Activated T-cell treated with anti-CD3 and anti-CD28 coated beads, Interleukin-2, amount 50 U/mL, for 72 hours (primary cell): ENCODE measurements at regions not wholly inside any gene's neighbourhood (a gene's known extent, or its start where the extent isn't known, plus 50 kb on each side); places are given as distances from the start of the nearest gene placed in this dataset.

Source experiments
- ATAC-seq, 2 donors: fragments of 150-1000 bp; cut with Tn5 transposase; replicated peaks in 1 of 2; 2 replicates each; pipeline ENCODE4 v1.10.0; 2021; ENCODE audit warnings: moderate library complexity in 2 of 2, mild to moderate bottlenecking in 1 of 2
- DNase-seq, 2 donors: peaks; one replicate each; pipeline ENCODE4 v3.0.0; 2021 to 2022; ENCODE audit warnings: mixed read lengths in 1 of 2
- H3K27ac Mint-ChIP-seq: one replicate; pipeline ENCODE4 v1.8.0; 2022; ENCODE audit warnings: mild to moderate bottlenecking, moderate library complexity, mixed read lengths
- H3K27me3 Mint-ChIP-seq: one replicate; pipeline ENCODE4 v1.8.0; 2022; ENCODE audit warnings: low read depth, mixed read lengths
- H3K36me3 Mint-ChIP-seq, 2 donors: one replicate each; pipeline ENCODE4 v1.8.0; 2022; ENCODE audit warnings: mixed read lengths in 2 of 2, mild to moderate bottlenecking in 1 of 2; ENCODE audit not compliant: insufficient read depth in 2 of 2
- H3K4me1 Mint-ChIP-seq: one replicate; pipeline ENCODE4 v1.8.0; 2022; ENCODE audit warnings: low read depth, mixed read lengths
- H3K4me3 Mint-ChIP-seq, 2 donors: one replicate each; pipeline ENCODE4 v1.8.0; 2022; ENCODE audit warnings: mild to moderate bottlenecking in 2 of 2, mixed read lengths in 2 of 2, moderate library complexity in 2 of 2
- H3K9me3 Mint-ChIP-seq, 2 donors: one replicate each; pipeline ENCODE4 v1.8.0; 2022; ENCODE audit warnings: mixed read lengths in 2 of 2

GRCh38 chrX:10841579-10841978 lies 221.2 kb upstream of the MID1 start:
- DNase-seq = no peak

GRCh38 chrX:10842646-10843045 lies 222.3 kb upstream of the MID1 start:
- DNase-seq (no peak), ATAC-seq (no peak)
- Mint-ChIP-seq H3K27me3 (no peaks in the 10 kb centered on the region), H3K27ac (no peak overlapping the region), H3K4me1 (no peaks in the 10 kb centered on the region), H3K36me3 (no peaks in the 10 kb centered on the region), H3K9me3 (peaks cover 2% of the 10 kb centered on the region in 2 donors), H3K4me3 (no peak overlapping the region)

More at GRCh38 chrX:10841579-10841978, 221.2 kb upstream of the MID1 start:
- Mint-ChIP-seq H3K9me3 (peaks cover 2% of the 10 kb centered on the region in 2 donors), H3K4me3 (no peak overlapping the region), H3K36me3 (no peaks in the 10 kb centered on the region), H3K4me1 (no peaks in the 10 kb centered on the region), H3K27ac (no peak overlapping the region), H3K27me3 (no peaks in the 10 kb centered on the region)
- ATAC-seq = no peak

- Mint-ChIP-seq H3K36me3 (no peaks in the 10 kb centered on the region), H3K27ac (no peak overlapping the region), H3K27me3 (no peaks in the 10 kb centered on the region), H3K9me3 (peaks cover 0 to 2% of the 10 kb centered on the region in 2 donors), H3K4me1 (no peaks in the 10 kb centered on the region), H3K4me3 (no peak overlapping the region)
- DNase-seq = no peak
- no peak for ATAC-seq
Observed at GRCh38 chrX:10847333-10847732, 226.9 kb upstream of the MID1 start.

DNA sequence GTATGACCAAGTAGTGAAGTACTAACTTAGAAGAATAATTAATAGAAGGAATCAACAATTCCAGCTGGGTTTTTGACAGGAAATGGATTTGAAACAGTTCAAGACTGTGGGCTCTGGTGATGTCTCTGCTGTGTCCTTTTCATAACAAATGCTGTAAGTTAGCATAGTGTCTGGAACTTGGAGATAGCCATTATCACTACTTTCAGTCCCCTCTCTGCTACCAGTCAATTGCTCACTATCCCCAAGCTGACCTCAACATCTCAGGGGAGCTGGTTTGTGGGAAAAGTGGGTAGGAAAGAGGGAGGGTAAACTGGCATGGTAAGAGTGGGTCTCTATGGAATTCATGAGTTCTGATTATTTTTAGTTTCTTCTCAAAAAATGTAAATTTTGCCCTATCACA lies 231.4 kb upstream of the MID1 start:
- Mint-ChIP-seq H3K4me1 (no peaks in the 10 kb centered on the region), H3K27ac (no peak overlapping the region), H3K27me3 (no peaks in the 10 kb centered on the region), H3K9me3 (peaks cover 0 to 2% of the 10 kb centered on the region in 2 donors), H3K4me3 (no peak overlapping the region), H3K36me3 (no peaks in the 10 kb centered on the region)
- DNase-seq (no peak), ATAC-seq (no peak)

DNA sequence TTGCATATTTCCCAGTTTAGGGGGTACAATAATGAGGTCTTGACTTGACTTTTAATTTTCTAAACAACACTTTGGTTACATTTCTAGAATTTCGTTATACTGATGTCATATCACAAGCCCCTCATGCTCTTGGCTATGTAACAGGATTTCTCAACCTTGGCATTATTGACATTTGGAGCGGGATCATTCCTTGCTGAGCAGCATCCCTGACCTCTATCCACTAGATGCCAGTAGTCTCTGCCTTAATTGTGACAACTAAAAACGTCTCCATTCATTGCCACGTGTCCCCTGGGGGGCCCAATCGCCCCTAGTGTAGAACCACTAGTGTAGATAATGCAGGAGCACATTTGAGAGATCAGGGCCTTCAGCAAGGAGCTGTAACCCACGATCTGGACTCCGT lies 234.2 kb upstream of the MID1 start:
- H3K27ac Mint-ChIP-seq = no peak overlapping the region

GRCh38 chrX:10855845-10856244 lies 235.5 kb upstream of the MID1 start:
- H3K4me3 Mint-ChIP-seq = no peak overlapping the region
- H3K9me3 Mint-ChIP-seq = peaks cover under 1 to 2% of the 10 kb centered on the region in 2 donors
- no peaks in the 10 kb centered on the region for H3K36me3 Mint-ChIP-seq

More for the DNA sequence above, 234.2 kb upstream of the MID1 start:
- peaks cover 0 to 3% of the 10 kb centered on the region in 2 donors for H3K9me3 Mint-ChIP-seq
- ATAC-seq = no peak
- DNase-seq = no peak
- H3K4me1 Mint-ChIP-seq = no peaks in the 10 kb centered on the region
- H3K4me3 Mint-ChIP-seq = no peak overlapping the region
- H3K27me3 Mint-ChIP-seq = no peaks in the 10 kb centered on the region
- H3K36me3 Mint-ChIP-seq = no peaks in the 10 kb centered on the region

DNA sequence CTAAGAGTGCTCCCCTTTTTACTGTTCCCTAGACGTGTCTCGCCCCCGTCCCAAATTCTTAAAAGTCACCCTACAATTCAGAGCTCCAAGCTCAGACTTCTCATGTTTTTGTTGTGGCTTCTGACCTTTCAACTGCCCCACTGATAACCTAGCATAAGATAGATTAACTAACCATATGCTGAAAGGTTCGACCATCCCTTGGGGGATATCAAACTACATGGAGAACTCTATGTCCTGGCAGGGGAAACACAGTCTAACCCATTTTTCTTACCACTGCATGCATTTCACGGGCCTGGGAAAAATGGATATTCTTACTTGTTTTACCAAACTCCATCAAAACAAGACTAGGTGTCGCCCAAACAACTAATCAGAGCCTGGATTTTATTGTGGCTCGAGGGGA lies 236.4 kb upstream of the MID1 start:
- Mint-ChIP-seq H3K4me1 (no peaks in the 10 kb centered on the region), H3K27ac (no peak overlapping the region), H3K4me3 (no peak overlapping the region), H3K36me3 (no peaks in the 10 kb centered on the region), H3K27me3 (no peaks in the 10 kb centered on the region), H3K9me3 (peaks cover 1 to 2% of the 10 kb centered on the region in 2 donors)
- no peak for DNase-seq
- no peak for ATAC-seq

More at GRCh38 chrX:10855845-10856244, 235.5 kb upstream of the MID1 start:
- Mint-ChIP-seq H3K4me1 (no peaks in the 10 kb centered on the region), H3K27ac (no peak overlapping the region), H3K27me3 (no peaks in the 10 kb centered on the region)
- no peak for DNase-seq
- ATAC-seq = no peak

GRCh38 chrX:10859353-10859752 lies 239.0 kb upstream of the MID1 start:
- Mint-ChIP-seq H3K9me3 (peaks cover 1 to 2% of the 10 kb centered on the region in 2 donors), H3K27me3 (no peaks in the 10 kb centered on the region)
- DNase-seq = no peak

GRCh38 chrX:10875995-10876394 lies 235.1 kb upstream of the HCCS start:
- DNase-seq = no peak
- Mint-ChIP-seq H3K27me3 (peaks cover 5% of the 10 kb centered on the region), H3K4me1 (no peaks in the 10 kb centered on the region), H3K4me3 (no peak overlapping the region), H3K9me3 (peaks cover 0 to 8% of the 10 kb centered on the region in 2 donors), H3K27ac (no peak overlapping the region), H3K36me3 (no peaks in the 10 kb centered on the region)
- ATAC-seq = no peak

More at GRCh38 chrX:10859353-10859752, 239.0 kb upstream of the MID1 start:
- no peaks in the 10 kb centered on the region for H3K36me3 Mint-ChIP-seq
- no peak overlapping the region for H3K4me3 Mint-ChIP-seq
- no peaks in the 10 kb centered on the region for H3K4me1 Mint-ChIP-seq
- no peak for ATAC-seq
- H3K27ac Mint-ChIP-seq = no peak overlapping the region

DNA sequence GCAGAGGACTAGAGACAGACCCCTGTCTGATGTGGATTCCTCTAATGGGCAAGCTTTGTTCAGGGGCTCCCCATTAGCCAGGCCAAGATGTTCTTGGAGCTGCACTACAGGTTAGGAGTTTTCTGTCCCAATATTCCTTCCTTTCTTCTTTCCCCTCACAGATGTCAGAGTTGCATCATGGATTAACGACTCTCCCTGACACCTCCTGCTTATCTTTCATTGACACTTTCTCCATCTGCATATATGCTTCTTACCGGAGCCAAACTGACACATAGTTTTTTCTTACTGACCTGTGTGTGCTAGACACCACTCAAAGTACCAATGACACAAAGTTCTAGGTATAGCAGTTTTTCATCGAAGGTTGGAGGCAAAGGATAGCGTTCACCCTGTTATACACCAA lies 228.6 kb upstream of the HCCS start:
- no peak for ATAC-seq
- DNase-seq = no peak
- Mint-ChIP-seq H3K27me3 (no peaks in the 10 kb centered on the region), H3K9me3 (peaks cover 3 to 4% of the 10 kb centered on the region in 2 donors), H3K4me1 (no peaks in the 10 kb centered on the region), H3K36me3 (no peaks in the 10 kb centered on the region), H3K4me3 (no peak overlapping the region), H3K27ac (no peak overlapping the region)

DNA sequence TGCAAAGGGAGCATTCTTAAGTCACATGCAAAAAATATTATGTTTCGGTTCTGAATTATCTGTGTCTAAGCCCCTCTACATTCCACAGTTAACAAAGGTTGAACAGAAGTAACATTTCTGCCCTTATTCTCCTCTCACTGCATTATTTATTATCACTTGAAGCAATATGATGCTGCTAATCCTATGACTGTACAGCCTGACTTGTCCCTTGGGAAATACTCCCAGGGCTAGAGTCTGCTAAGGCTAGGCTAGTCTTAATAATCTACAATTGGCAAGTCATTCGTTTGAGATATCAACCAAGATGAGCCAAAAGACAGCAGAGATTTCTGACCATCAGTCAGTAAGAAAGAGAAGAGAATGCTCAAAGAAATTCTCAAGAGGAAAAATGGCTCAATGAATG lies 226.9 kb upstream of the HCCS start:
- no peak overlapping the region for H3K27ac Mint-ChIP-seq
- no peak overlapping the region for H3K4me3 Mint-ChIP-seq
- peaks cover 3 to 4% of the 10 kb centered on the region in 2 donors for H3K9me3 Mint-ChIP-seq
- no peak for DNase-seq
- no peaks in the 10 kb centered on the region for H3K27me3 Mint-ChIP-seq
- no peaks in the 10 kb centered on the region for H3K36me3 Mint-ChIP-seq
- no peak for ATAC-seq
- no peaks in the 10 kb centered on the region for H3K4me1 Mint-ChIP-seq

- Mint-ChIP-seq H3K9me3 (peaks cover 0 to 2% of the 10 kb centered on the region in 2 donors), H3K4me1 (no peaks in the 10 kb centered on the region), H3K27me3 (no peaks in the 10 kb centered on the region), H3K36me3 (no peaks in the 10 kb centered on the region), H3K4me3 (no peak overlapping the region), H3K27ac (no peak overlapping the region)
- no peak for ATAC-seq
- no peak for DNase-seq
Observed at GRCh38 chrX:10892621-10893225, 218.4 kb upstream of the HCCS start.

DNA sequence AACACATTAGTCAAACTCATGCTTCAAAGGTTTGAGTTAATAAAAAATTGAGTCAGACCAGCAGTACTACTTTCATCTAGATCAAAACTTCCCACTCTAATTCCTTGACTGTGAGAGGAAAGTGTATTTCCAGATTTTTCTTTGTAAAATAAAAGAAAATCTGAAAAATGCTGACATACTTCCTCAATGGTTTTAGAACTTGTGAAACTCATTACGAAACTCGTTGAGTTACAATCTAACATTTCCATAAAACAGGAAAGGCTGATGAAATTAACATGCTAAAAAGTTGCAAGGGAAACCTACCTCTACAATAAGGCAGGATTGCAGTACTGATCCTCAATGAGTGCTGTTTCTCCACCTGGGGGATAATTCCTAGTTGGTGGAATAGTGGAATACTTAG lies 217.8 kb upstream of the HCCS start:
- Mint-ChIP-seq H3K9me3 (peaks cover 0 to 2% of the 10 kb centered on the region in 2 donors), H3K27ac (no peak overlapping the region), H3K4me1 (no peaks in the 10 kb centered on the region), H3K36me3 (no peaks in the 10 kb centered on the region), H3K4me3 (no peak overlapping the region), H3K27me3 (no peaks in the 10 kb centered on the region)
- no peak for DNase-seq
- no peak for ATAC-seq

- ATAC-seq = no peak
- DNase-seq = no peak
- Mint-ChIP-seq H3K36me3 (no peaks in the 10 kb centered on the region), H3K9me3 (peaks cover 0 to 2% of the 10 kb centered on the region in 2 donors), H3K4me1 (no peaks in the 10 kb centered on the region), H3K4me3 (no peak overlapping the region), H3K27ac (no peak overlapping the region), H3K27me3 (no peaks in the 10 kb centered on the region)
Observed at GRCh38 chrX:10893976-10894375, 217.2 kb upstream of the HCCS start.
